Endothelial cell of umbilical vein (primary cell): ENCODE measurements at regions not wholly inside any gene's neighbourhood (a gene's known extent, or its start where the extent isn't known, plus 50 kb on each side); places are given as distances from the start of the nearest gene placed in this dataset.

Experiments used
- BruUV-seq: library from RNA; stranded (reverse); fragments of 400-500 nt; replicated peaks from 2 replicates; lab custom pipeline; 2021; lab: Mats Ljungman, UMichigan
- CTCF ChIA-PET: fragments of 300-600, 350-600 bp; sonication (Branson Sonifier 250); formaldehyde crosslinking; loops from one replicate; lab custom pipeline; 2021; ENCODE audit warnings: antibody characterized with exemption, inconsistent platforms; lab: Charles Lee
- POLR2A ChIA-PET: fragments of 300-600, 350-600 bp; sonication (Branson Sonifier 250); formaldehyde crosslinking; loops from one replicate; lab custom pipeline; 2021; ENCODE audit warnings: antibody characterized with exemption, inconsistent platforms; lab: Charles Lee
- DNase-seq: peaks from one replicate; pipeline ENCODE4 v3.0.0-alpha.2; 2011; ENCODE audit warnings: low read depth, low spot score
- FAIRE-seq: peaks from 2 replicates; lab custom pipeline; 2011; peaks lifted over from hg19 to GRCh38; lab: Jason Lieb, UNC
- H2AFZ ChIP-seq: 2 replicates; pipeline ENCODE4 v1.6.0; 2012; ENCODE audit warnings: low read depth, low read length, control low read depth, inconsistent platforms
- H3K27ac ChIP-seq: 2 replicates; pipeline ENCODE4 v1.5.1; 2011; ENCODE audit warnings: low read depth, mild to moderate bottlenecking, control low read depth, low read length, moderate library complexity; ENCODE audit not compliant: insufficient read depth
- H3K27me3 ChIP-seq, 2 experiments: 2 replicates each; pipeline versions ENCODE4 v1.6.0 to v1.6.1; 2011; ENCODE audit warnings: low read length in 2 of 2, mixed read lengths in 1 of 2; ENCODE audit not compliant: control insufficient read depth in 2 of 2, insufficient read depth in 2 of 2
- H3K36me3 ChIP-seq, 2 experiments: 2 replicates in 1 of 2; 3 replicates in 1 of 2; pipeline ENCODE4 v1.5.1; 2011; ENCODE audit warnings: low read length in 2 of 2, mild to moderate bottlenecking in 1 of 2, moderate library complexity in 1 of 2; ENCODE audit not compliant: control insufficient read depth in 2 of 2, insufficient read depth in 2 of 2; ENCODE audit errors: extremely low read depth in 1 of 2
- H3K4me1 ChIP-seq: 3 replicates; pipeline ENCODE4 v1.5.1; 2011; ENCODE audit warnings: mild to moderate bottlenecking, low read length; ENCODE audit not compliant: control insufficient read depth, insufficient read depth; ENCODE audit errors: extremely low read depth
- H3K4me2 ChIP-seq: 2 replicates; pipeline ENCODE4 v1.6.1; 2011; ENCODE audit warnings: low read length, control low read depth, mixed read lengths; ENCODE audit not compliant: insufficient read depth
- H3K4me3 ChIP-seq, 3 experiments: fragments of 200-600 bp in 1 of 3; sonication (generic), shearing (Covaris generic) in 1 of 3; replicated peaks in 1 of 3; 2 replicates each; pipeline ENCODE4 v1.5.1; 2011 to 2016; ENCODE audit warnings: control low read depth in 3 of 3, low read length in 3 of 3, mild to moderate bottlenecking in 2 of 3, inconsistent platforms in 1 of 3, low read depth in 1 of 3, moderate library complexity in 1 of 3; ENCODE audit not compliant: insufficient read depth in 1 of 3
- H3K79me2 ChIP-seq: 2 replicates; pipeline ENCODE4 v1.6.0; 2012; ENCODE audit warnings: low read length, inconsistent platforms; ENCODE audit not compliant: control insufficient read depth, insufficient read depth
- H3K9ac ChIP-seq: replicated peaks from 2 replicates; pipeline ENCODE3; 2011; ENCODE audit warnings: low read length, control low read depth; ENCODE audit not compliant: insufficient read depth; ENCODE audit errors: extremely low read depth
- H3K9me1 ChIP-seq: replicated peaks from 3 replicates; pipeline ENCODE4 v1.6.0; 2011; ENCODE audit warnings: mild to moderate bottlenecking, low read length; ENCODE audit not compliant: control insufficient read depth, insufficient read depth; ENCODE audit errors: extremely low read depth
- H3K9me3 ChIP-seq: replicated peaks from 2 replicates; pipeline ENCODE4 v1.5.1; 2012; ENCODE audit warnings: low read length, inconsistent platforms; ENCODE audit not compliant: control insufficient read depth, insufficient read depth
- H4K20me1 ChIP-seq: replicated peaks from 2 replicates; pipeline ENCODE3; 2011; ENCODE audit warnings: mild to moderate bottlenecking, low read length; ENCODE audit not compliant: control insufficient read depth, insufficient read depth; ENCODE audit errors: extremely low read depth
- EZH2 ChIP-seq: IDR thresholded peaks from 2 replicates; pipeline ENCODE4 v1.6.1; 2012; ENCODE audit warnings: borderline replicate concordance, low read depth, mild to moderate bottlenecking, moderate library complexity, low read length, inconsistent platforms; ENCODE audit not compliant: severe bottlenecking
- FOS ChIP-seq: IDR thresholded peaks from 2 replicates; pipeline ENCODE4 v1.6.1; 2011; ENCODE audit warnings: mild to moderate bottlenecking, low read length, moderate library complexity, borderline replicate concordance; ENCODE audit not compliant: insufficient read depth
- GATA2 ChIP-seq: IDR thresholded peaks from 2 replicates; pipeline ENCODE4 v1.7.0; 2011; ENCODE audit warnings: low read depth, mild to moderate bottlenecking, moderate library complexity, mixed read lengths, low read length; ENCODE audit not compliant: insufficient read length, insufficient read depth
- JUN ChIP-seq: IDR thresholded peaks from 2 replicates; pipeline ENCODE4 v1.6.1; 2011; ENCODE audit warnings: borderline replicate concordance, low read depth; ENCODE audit not compliant: insufficient read length, insufficient read depth
- MAX ChIP-seq: IDR thresholded peaks from 2 replicates; pipeline ENCODE4 v1.6.1; 2011; ENCODE audit not compliant: insufficient read depth, insufficient read length
- MYC ChIP-seq: IDR thresholded peaks from one replicate; pipeline ENCODE4 v1.6.1; 2011; ENCODE audit warnings: mild to moderate bottlenecking, low read depth, low read length
- POLR2A ChIP-seq: IDR thresholded peaks from 2 replicates; pipeline ENCODE4 v1.6.1; 2012; ENCODE audit warnings: low read depth, mild to moderate bottlenecking, control low read depth, low read length
- POLR2AphosphoS5 ChIP-seq: IDR thresholded peaks from 2 replicates; pipeline ENCODE4 v1.6.1; 2012; ENCODE audit warnings: low read depth, mild to moderate bottlenecking, control low read depth, low read length, moderate library complexity; ENCODE audit not compliant: insufficient read depth
- dilution Hi-C: fragments of 300-500 bp; cut with MboI; formaldehyde crosslinking; loops from one replicate; pipeline ENCODE4 v1.15.0; 2019; ENCODE audit warnings: low sequenced_read_pairs; ENCODE audit not compliant: extremely low pct_ligation_motif_present
- intact Hi-C: fragments of 100-400 bp; cut with micrococcal nuclease; formaldehyde crosslinking; loops from one replicate; pipeline ENCODE4 v1.10.0; 2022
- TF ChIP-seq, protein P1 (sequence below), 2 donors: IDR thresholded peaks; 1 replicate in 1 of 2; 2 replicates in 1 of 2; pipeline ENCODE4 v1.5.1; 2011; ENCODE audit warnings: low read length in 2 of 2, mild to moderate bottlenecking in 2 of 2, moderate library complexity in 2 of 2, control low read depth in 1 of 2, inconsistent platforms in 1 of 2, low read depth in 1 of 2; ENCODE audit not compliant: insufficient read depth in 1 of 2; ENCODE audit errors: extremely low read depth in 1 of 2

DNA sequence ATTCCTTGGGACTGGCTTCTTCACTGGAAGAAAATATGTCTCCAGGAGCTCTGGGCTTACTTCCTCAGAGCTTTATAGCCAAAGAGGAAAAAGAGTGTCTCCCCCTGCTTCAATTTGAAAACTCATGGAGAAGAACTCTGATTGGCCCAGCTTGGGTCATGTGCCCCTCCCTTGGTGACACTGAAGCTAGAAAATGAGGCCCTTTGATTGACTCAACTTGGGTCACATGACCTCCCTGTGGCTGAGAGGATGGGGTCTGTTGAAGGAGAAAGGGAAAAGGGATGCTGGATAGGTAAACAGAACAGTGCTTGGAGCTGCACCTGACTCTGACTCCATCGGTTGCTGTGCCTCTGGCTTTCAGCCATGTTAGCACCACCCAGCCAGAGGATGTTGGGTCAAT is 70.6 kb upstream of the KSR1 start:
- no peaks in the 10 kb centered on the region for H3K36me3 ChIP-seq

More for the DNA sequence above, 70.6 kb upstream of the KSR1 start:
- intact Hi-C loops (no loop called here), dilution Hi-C loops (no loop called here)
- no peak for FAIRE-seq
- no peak for DNase-seq
- H3K9ac ChIP-seq, result no peak overlapping the region
- no peaks in the 10 kb centered on the region for H3K9me1 ChIP-seq
- H3K79me2 ChIP-seq, result no peaks in the 10 kb centered on the region
- H3K4me1 ChIP-seq, result peaks cover 28% of the 10 kb centered on the region
- ChIA-PET POLR2A (no interaction called here), CTCF (interaction anchor here (1.1 to 2.2 kb wide), 4 partner anchors 46 to 214 kb away, joined by 3 to 29 read pairs (median 8); no protein-coding TSS in a partner anchor)
- no peak overlapping the region for H2AFZ ChIP-seq
- TF ChIP-seq JUN (no peak), GATA2 (no peak), FOS (no peak), POLR2A (no peak), EZH2 (no peak), POLR2AphosphoS5 (no peak), MYC (no peak), MAX (no peak)
- TF ChIP-seq, protein P1, sequence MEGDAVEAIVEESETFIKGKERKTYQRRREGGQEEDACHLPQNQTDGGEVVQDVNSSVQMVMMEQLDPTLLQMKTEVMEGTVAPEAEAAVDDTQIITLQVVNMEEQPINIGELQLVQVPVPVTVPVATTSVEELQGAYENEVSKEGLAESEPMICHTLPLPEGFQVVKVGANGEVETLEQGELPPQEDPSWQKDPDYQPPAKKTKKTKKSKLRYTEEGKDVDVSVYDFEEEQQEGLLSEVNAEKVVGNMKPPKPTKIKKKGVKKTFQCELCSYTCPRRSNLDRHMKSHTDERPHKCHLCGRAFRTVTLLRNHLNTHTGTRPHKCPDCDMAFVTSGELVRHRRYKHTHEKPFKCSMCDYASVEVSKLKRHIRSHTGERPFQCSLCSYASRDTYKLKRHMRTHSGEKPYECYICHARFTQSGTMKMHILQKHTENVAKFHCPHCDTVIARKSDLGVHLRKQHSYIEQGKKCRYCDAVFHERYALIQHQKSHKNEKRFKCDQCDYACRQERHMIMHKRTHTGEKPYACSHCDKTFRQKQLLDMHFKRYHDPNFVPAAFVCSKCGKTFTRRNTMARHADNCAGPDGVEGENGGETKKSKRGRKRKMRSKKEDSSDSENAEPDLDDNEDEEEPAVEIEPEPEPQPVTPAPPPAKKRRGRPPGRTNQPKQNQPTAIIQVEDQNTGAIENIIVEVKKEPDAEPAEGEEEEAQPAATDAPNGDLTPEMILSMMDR (IDR thresholded peaks at IDR 0.05; ENCODE audit: extremely low read depth in 1 of 2, insufficient read depth in 1 of 2, low read depth in 1 of 2, low read length in 2 of 2), result no peak
- H3K9me3 ChIP-seq, result no peaks in the 10 kb centered on the region
- H3K4me3 ChIP-seq, result no peak overlapping the region
- BruUV-seq, result no TSS peak
- H4K20me1 ChIP-seq, result no peaks in the 10 kb centered on the region
- peak overlapping the region; percentile 93 for H3K27ac ChIP-seq
- H3K27me3 ChIP-seq, result no peaks in the 10 kb centered on the region
- no peak overlapping the region for H3K4me2 ChIP-seq
